Activated T-helper 17 cell treated with anti-CD3 and anti-CD28 coated beads, Interleukin-2, amount 50 U/mL, for 72 hours (primary cell): ENCODE measurements at regions not wholly inside any gene's neighbourhood (a gene's known extent, or its start where the extent isn't known, plus 50 kb on each side); places are given as distances from the start of the nearest gene placed in this dataset.

Experiments used
- ATAC-seq: fragments of 150-1000 bp; cut with Tn5 transposase; replicated peaks from 2 replicates; pipeline ENCODE4 v1.10.0; 2021; ENCODE audit warnings: mild to moderate bottlenecking, moderate library complexity
- H3K27ac Mint-ChIP-seq: one replicate; pipeline ENCODE4 v1.8.0; 2022; ENCODE audit warnings: mixed read lengths
- H3K27me3 Mint-ChIP-seq: one replicate; pipeline ENCODE4 v1.8.0; 2022; ENCODE audit warnings: mixed read lengths
- H3K36me3 Mint-ChIP-seq: one replicate; pipeline ENCODE4 v1.8.0; 2022; ENCODE audit warnings: low read depth, mild to moderate bottlenecking, mixed read lengths
- H3K4me1 Mint-ChIP-seq: one replicate; pipeline ENCODE4 v1.8.0; 2022; ENCODE audit warnings: mixed read lengths
- H3K4me3 Mint-ChIP-seq: one replicate; pipeline ENCODE4 v1.8.0; 2022; ENCODE audit warnings: mild to moderate bottlenecking, mixed read lengths
- H3K9me3 Mint-ChIP-seq: one replicate; pipeline ENCODE4 v1.8.0; 2022; ENCODE audit warnings: mixed read lengths

- Mint-ChIP-seq H3K27ac (no peak overlapping the region), H3K9me3 (peaks cover 6% of the 10 kb centered on the region), H3K4me1 (no peaks in the 10 kb centered on the region), H3K27me3 (no peaks in the 10 kb centered on the region), H3K36me3 (no peaks in the 10 kb centered on the region), H3K4me3 (no peak overlapping the region)
- no peak for ATAC-seq
Observed at GRCh38 chr13:85486663-85487062, 312.6 kb downstream of the SLITRK6 start.

GRCh38 chr13:85473144-85473543, 326.1 kb downstream of the SLITRK6 start:
- no peaks in the 10 kb centered on the region for H3K36me3 Mint-ChIP-seq
- no peaks in the 10 kb centered on the region for H3K4me1 Mint-ChIP-seq
- no peak for ATAC-seq
- H3K4me3 Mint-ChIP-seq = no peak overlapping the region
- H3K9me3 Mint-ChIP-seq = peaks cover 4% of the 10 kb centered on the region
- H3K27me3 Mint-ChIP-seq = no peaks in the 10 kb centered on the region
- H3K27ac Mint-ChIP-seq = no peak overlapping the region

GRCh38 chr13:85469320-85469719, 329.9 kb downstream of the SLITRK6 start:
- Mint-ChIP-seq H3K27ac (no peak overlapping the region), H3K4me1 (no peaks in the 10 kb centered on the region), H3K27me3 (no peaks in the 10 kb centered on the region), H3K9me3 (peaks cover 4% of the 10 kb centered on the region), H3K36me3 (no peaks in the 10 kb centered on the region), H3K4me3 (no peak overlapping the region)
- no peak for ATAC-seq

- no peaks in the 10 kb centered on the region for H3K27me3 Mint-ChIP-seq
- H3K36me3 Mint-ChIP-seq = no peaks in the 10 kb centered on the region
- peaks cover 8% of the 10 kb centered on the region for H3K9me3 Mint-ChIP-seq
- no peaks in the 10 kb centered on the region for H3K4me1 Mint-ChIP-seq
- no peak overlapping the region for H3K4me3 Mint-ChIP-seq
- no peak for ATAC-seq
- no peak overlapping the region for H3K27ac Mint-ChIP-seq
Observed at GRCh38 chr13:85462792-85463425, 336.3 kb downstream of the SLITRK6 start.

DNA sequence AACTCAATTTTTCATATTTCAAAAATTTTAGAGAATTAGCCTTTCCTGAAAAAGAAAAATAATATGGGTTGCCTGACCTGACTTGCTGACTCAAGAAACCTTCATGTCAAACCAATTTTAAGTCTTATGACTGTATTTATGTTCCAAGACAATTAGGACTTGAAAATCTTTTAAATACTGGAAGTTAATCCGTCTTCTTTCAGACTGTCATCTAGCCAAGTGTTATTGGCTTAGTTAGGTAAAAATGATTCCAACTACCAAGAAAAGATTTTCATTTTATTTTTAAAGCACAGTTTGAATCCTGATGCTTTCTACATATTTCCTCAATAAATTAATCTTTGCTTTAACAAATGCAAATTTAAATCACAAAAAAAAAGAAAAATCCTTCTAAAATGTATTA, 337.6 kb downstream of the SLITRK6 start:
- H3K4me1 Mint-ChIP-seq = no peaks in the 10 kb centered on the region
- H3K36me3 Mint-ChIP-seq = no peaks in the 10 kb centered on the region
- peaks cover 13% of the 10 kb centered on the region for H3K9me3 Mint-ChIP-seq
- H3K4me3 Mint-ChIP-seq = no peak overlapping the region
- no peak for ATAC-seq
- no peaks in the 10 kb centered on the region for H3K27me3 Mint-ChIP-seq
- H3K27ac Mint-ChIP-seq = no peak overlapping the region

- no peak for ATAC-seq
- H3K4me3 Mint-ChIP-seq = no peak overlapping the region
- no peaks in the 10 kb centered on the region for H3K27me3 Mint-ChIP-seq
- H3K9me3 Mint-ChIP-seq = no peaks in the 10 kb centered on the region
- H3K36me3 Mint-ChIP-seq = no peaks in the 10 kb centered on the region
- no peaks in the 10 kb centered on the region for H3K4me1 Mint-ChIP-seq
- no peak overlapping the region for H3K27ac Mint-ChIP-seq
Observed at GRCh38 chr13:85445534-85445933, 353.7 kb downstream of the SLITRK6 start.

DNA sequence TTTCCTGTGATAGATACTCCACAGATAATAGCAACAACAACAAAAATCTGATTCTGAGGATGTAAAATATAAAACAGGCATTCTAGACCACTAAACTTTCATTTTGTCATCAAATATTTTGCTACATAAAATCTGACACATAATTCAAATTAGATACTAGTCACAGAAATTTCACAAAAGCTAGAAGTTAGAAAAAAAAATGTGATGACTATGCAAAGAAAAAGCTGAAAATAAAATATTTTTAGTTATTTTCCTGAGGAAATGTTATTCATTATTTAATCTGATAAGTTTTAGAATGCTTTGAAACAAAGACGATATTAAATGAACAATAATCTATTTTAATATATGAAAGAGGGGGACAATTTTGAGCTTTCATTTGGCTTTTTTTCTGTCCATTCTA, 357.2 kb downstream of the SLITRK6 start:
- no peak for ATAC-seq
- Mint-ChIP-seq H3K36me3 (no peaks in the 10 kb centered on the region), H3K27ac (no peak overlapping the region), H3K4me1 (no peaks in the 10 kb centered on the region), H3K9me3 (no peaks in the 10 kb centered on the region), H3K4me3 (no peak overlapping the region), H3K27me3 (no peaks in the 10 kb centered on the region)

DNA sequence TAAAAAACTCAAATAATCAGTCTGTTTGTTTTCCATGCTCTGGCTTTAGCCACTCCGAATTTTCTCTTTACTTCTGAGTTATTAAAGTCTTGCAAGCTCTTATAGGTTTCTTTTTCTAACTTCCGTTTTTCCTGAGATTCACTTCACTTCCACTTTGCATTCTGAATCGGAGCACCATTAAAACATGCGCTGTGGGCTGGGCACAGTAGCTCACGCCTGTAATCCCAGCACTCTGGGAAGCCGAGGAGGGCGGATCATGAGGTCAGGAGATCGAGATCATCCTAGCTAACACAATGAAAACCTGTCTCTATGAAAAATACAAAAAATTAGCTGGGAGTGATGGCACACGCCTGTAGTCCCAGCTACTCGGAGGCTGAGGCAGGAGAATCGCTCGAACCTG, 357.9 kb downstream of the SLITRK6 start:
- ATAC-seq = no peak
- Mint-ChIP-seq H3K4me1 (no peaks in the 10 kb centered on the region), H3K36me3 (no peaks in the 10 kb centered on the region), H3K27ac (no peak overlapping the region), H3K4me3 (no peak overlapping the region), H3K27me3 (no peaks in the 10 kb centered on the region), H3K9me3 (no peaks in the 10 kb centered on the region)

- no peaks in the 10 kb centered on the region for H3K4me1 Mint-ChIP-seq
- no peaks in the 10 kb centered on the region for H3K9me3 Mint-ChIP-seq
- H3K27me3 Mint-ChIP-seq = no peaks in the 10 kb centered on the region
- H3K4me3 Mint-ChIP-seq = no peak overlapping the region
- no peak for ATAC-seq
- H3K27ac Mint-ChIP-seq = no peak overlapping the region
- H3K36me3 Mint-ChIP-seq = no peaks in the 10 kb centered on the region
Observed at GRCh38 chr13:85436029-85436428, 363.2 kb downstream of the SLITRK6 start.

DNA sequence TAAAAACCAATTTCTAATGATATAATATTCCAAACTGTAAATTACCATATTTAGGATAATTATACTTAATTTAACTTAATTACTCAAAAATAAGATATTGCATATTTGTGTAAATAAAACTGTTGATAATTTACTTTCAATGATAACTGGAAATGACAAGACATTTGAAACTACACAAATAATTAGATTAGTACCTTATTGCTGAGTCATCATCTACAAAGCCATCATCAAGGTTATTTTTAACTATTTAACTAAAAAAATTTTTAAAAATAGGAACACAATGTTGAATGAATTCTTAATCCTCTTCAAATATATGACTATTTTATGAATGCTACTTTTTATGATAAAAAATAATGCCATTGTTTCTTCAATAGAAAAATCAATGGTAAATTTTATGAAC, 364.3 kb downstream of the SLITRK6 start:
- no peak overlapping the region for H3K27ac Mint-ChIP-seq
- no peak overlapping the region for H3K4me3 Mint-ChIP-seq
- ATAC-seq = no peak
- H3K36me3 Mint-ChIP-seq = no peaks in the 10 kb centered on the region
- no peaks in the 10 kb centered on the region for H3K4me1 Mint-ChIP-seq
- no peaks in the 10 kb centered on the region for H3K27me3 Mint-ChIP-seq
- H3K9me3 Mint-ChIP-seq = no peaks in the 10 kb centered on the region

DNA sequence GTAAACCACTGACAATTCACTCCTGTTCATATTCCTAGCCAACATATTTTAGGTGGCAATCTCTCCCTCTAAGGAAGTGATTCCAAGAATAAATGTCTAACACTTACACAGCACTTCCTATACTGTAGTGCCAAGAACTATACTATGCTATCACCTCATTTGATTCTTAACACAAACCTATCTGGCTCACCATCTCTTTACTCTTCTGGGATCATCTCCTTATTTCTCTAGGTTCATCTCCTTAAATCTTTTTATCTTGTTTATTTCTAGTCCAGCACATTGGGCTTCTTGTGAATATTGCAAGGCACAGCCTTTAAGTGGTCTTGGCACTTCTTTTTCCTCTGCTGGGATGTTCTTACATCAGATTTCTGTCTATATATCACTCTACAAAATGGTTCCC, 366.3 kb downstream of the SLITRK6 start:
- H3K4me3 Mint-ChIP-seq = no peak overlapping the region
- no peaks in the 10 kb centered on the region for H3K27me3 Mint-ChIP-seq
- no peaks in the 10 kb centered on the region for H3K9me3 Mint-ChIP-seq
- H3K27ac Mint-ChIP-seq = no peak overlapping the region
- no peaks in the 10 kb centered on the region for H3K4me1 Mint-ChIP-seq
- ATAC-seq = no peak
- no peaks in the 10 kb centered on the region for H3K36me3 Mint-ChIP-seq

- H3K4me3 Mint-ChIP-seq = no peak overlapping the region
- H3K4me1 Mint-ChIP-seq = no peaks in the 10 kb centered on the region
- no peaks in the 10 kb centered on the region for H3K36me3 Mint-ChIP-seq
- no peaks in the 10 kb centered on the region for H3K9me3 Mint-ChIP-seq
- H3K27ac Mint-ChIP-seq = no peak overlapping the region
- ATAC-seq = no peak
- H3K27me3 Mint-ChIP-seq = no peaks in the 10 kb centered on the region
Observed at GRCh38 chr13:85431720-85432119, 367.5 kb downstream of the SLITRK6 start.

DNA sequence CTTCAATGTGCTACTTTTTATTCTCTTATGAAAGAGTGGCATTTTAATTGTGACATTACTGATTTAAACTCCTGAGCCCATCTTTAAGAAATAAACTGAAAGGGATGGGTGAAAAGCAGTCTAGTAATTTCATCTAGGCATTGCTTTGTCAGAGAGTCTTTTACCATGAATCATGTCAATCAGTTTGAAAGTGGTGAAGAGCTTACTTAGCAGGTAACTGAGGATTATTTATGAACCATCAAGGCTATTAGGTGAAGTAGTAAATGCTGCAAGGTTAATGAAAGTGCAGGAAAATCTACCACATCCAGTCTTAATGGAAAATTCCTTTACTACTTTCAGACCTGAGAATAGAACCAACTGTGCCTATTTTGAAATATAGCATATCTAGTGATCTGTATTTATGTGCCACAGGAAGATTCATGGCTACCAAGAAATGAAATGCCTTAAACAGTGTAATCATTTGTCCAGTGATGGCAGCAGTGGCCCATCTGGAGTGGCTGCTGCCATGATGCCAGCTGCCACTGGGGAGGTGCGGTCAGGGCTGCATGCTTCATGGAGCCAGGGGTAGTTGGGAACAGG, 368.9 kb downstream of the SLITRK6 start:
- no peak overlapping the region for H3K27ac Mint-ChIP-seq

GRCh38 chr13:85427416-85427815, 371.8 kb downstream of the SLITRK6 start:
- H3K9me3 Mint-ChIP-seq = no peaks in the 10 kb centered on the region
- H3K27me3 Mint-ChIP-seq = no peaks in the 10 kb centered on the region
- no peaks in the 10 kb centered on the region for H3K36me3 Mint-ChIP-seq
- no peaks in the 10 kb centered on the region for H3K4me1 Mint-ChIP-seq
- no peak overlapping the region for H3K27ac Mint-ChIP-seq
- ATAC-seq = no peak
- H3K4me3 Mint-ChIP-seq = no peak overlapping the region

More for the DNA sequence above, 368.9 kb downstream of the SLITRK6 start:
- Mint-ChIP-seq H3K9me3 (no peaks in the 10 kb centered on the region), H3K4me1 (no peaks in the 10 kb centered on the region), H3K27me3 (no peaks in the 10 kb centered on the region), H3K4me3 (no peak overlapping the region), H3K36me3 (no peaks in the 10 kb centered on the region)
- no peak for ATAC-seq

- Mint-ChIP-seq H3K4me3 (no peak overlapping the region), H3K36me3 (no peaks in the 10 kb centered on the region), H3K27me3 (no peaks in the 10 kb centered on the region), H3K9me3 (no peaks in the 10 kb centered on the region), H3K4me1 (no peaks in the 10 kb centered on the region), H3K27ac (no peak overlapping the region)
- ATAC-seq = no peak
Observed at GRCh38 chr13:85420136-85420535, 379.1 kb downstream of the SLITRK6 start.

GRCh38 chr13:85419611-85420010, 379.6 kb downstream of the SLITRK6 start:
- H3K27me3 Mint-ChIP-seq = no peaks in the 10 kb centered on the region

More at GRCh38 chr13:85419611-85420010, 379.6 kb downstream of the SLITRK6 start:
- no peaks in the 10 kb centered on the region for H3K9me3 Mint-ChIP-seq
- no peak overlapping the region for H3K27ac Mint-ChIP-seq
- no peak overlapping the region for H3K4me3 Mint-ChIP-seq
- H3K36me3 Mint-ChIP-seq = no peaks in the 10 kb centered on the region
- no peak for ATAC-seq
- no peaks in the 10 kb centered on the region for H3K4me1 Mint-ChIP-seq
